GM20431 (cell line): ENCODE measurements at regions not wholly inside any gene's neighbourhood (a gene's known extent, or its start where the extent isn't known, plus 50 kb on each side); places are given as distances from the start of the nearest gene placed in this dataset.
"Not testable (repeated sequence)": the region's sequence is repeated elsewhere in the genome, so short reads cannot be mapped to it uniquely, and the experiment has no call there.

Experiments
- in situ Hi-C: fragments of 300-500 bp; cut with MseI, MboI; formaldehyde crosslinking; loops from one replicate; pipeline ENCODE4 v1.15.0; 2020; ENCODE audit warnings: low sequenced_read_pairs; ENCODE audit not compliant: unreplicated experiment

- in situ Hi-C loops, result no loop called here
Observed at GRCh38 chr1:194055536-194055935, 869.1 kb upstream of the B3GALT2 start.

DNA sequence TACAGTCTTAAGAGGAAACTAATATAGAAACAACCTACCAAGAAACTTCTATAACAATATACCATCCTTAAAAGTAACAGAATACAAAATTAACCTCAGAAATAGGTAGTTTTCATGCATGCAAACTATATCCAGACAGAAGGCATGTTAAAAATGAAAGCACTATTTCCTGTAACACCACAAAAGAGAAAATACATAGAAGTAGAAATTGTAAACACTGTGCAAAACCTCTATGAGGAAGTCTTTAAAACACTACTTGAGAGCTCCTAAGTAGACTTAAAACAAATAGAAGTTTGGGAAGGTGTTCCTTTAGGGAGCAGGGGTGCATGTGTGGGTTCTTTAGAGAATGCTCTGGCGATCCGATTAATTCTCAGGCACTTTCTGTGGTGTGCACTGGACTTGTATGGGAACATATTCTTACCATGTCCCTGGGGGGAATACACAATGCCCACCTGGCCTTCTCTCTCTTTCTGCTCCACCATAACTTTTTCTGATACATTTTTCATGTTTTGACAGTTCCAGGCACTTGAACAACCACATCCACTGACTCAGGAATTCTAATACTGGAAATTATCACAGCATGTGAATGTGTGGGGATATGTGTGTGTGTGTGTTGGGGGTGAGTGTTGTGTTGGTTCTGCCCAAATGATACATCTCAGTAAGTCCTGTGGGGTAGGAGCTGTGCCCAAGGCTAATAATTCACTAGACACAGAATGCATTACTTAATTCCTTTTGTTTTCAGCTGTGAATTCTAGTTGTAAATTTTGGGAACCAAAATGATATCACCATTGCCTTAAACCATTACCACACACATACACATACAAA is 866.3 kb upstream of the B3GALT2 start:
- in situ Hi-C loops, result no loop called here

DNA sequence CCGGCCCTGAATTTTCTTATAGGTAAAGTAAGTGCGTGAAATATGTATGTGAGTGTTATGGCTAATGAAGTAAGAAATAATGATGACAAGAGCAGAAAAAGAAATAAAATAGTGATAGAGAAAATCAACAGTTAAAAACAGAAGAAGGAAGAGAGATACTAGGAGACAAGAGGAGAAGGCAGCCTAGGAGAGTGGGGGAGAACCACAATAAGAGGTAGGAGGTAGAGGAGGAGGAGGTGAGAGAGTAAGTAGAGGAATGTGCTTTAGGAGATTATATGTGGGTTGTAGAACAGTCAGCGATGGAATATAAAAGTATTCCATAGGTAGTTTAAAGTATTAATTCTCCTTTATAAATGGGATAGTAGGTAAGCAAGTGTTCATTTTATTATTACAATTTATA is 861.5 kb upstream of the B3GALT2 start:
- in situ Hi-C loops, result no loop called here

DNA sequence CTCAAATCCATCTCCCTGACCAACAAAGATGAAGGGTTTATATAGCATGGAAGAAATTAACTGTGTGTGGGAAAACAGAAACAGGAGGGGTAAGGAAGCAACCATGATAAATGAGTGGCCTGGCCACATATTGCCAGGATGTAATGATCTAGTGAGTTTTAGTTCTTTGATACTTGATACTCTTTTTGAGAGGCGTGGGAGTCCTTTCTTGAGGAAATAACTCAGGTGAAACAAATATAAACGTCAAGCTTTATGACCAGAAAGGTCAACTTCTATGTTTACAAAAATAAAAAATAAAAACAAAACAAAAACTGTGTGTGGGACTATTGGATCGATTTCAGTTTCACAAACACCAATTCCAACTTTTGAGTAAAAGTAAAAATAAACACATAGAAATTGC is 860.8 kb upstream of the B3GALT2 start:
- in situ Hi-C loops, result no loop called here

- in situ Hi-C loops, result no loop called here
Observed at GRCh38 chr1:194045416-194045815, 859.0 kb upstream of the B3GALT2 start.

GRCh38 chr1:194044892-194045291 is 858.5 kb upstream of the B3GALT2 start:
- in situ Hi-C loops, result no loop called here

- in situ Hi-C loops, result no loop called here
Observed at GRCh38 chr1:194043984-194044755, 857.8 kb upstream of the B3GALT2 start.

GRCh38 chr1:194042736-194043135 is 856.3 kb upstream of the B3GALT2 start:
- in situ Hi-C loops, result no loop called here

DNA sequence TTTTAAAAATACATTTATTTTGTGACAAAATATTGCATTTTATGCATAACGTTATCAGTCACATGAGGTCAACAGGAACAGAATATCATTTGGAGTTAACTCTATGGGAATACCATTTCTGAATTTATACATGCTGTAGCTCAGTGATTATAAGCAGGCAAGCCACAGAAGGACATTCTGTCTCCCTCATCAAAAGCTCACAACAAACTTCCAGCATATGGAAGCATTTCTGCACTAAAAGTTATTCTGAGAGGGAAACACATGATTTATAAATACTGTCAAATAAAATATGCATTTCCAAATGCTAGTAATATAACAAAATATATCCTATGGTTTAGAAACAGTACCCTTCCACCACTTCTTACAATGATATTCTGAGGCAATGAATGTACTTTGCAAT is 854.1 kb upstream of the B3GALT2 start:
- in situ Hi-C loops, result no loop called here

DNA sequence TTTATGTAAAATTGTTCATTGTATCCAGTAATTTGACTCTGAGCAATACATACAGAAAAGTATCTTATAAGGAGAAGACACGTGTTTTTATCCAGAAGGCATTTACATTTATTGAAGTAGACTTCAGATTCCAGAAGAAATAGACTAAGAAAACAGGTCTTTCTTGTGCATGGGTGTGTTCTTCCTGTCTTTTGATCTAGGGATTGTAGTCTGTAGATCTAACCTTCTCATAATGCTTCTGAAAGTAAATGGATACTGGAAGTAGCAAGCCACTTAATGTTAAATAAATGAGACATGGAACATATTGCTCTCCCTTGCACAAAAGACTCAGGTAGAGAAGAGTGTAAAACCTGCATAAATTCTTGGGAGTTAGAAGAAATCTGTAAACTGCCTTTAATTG is 853.2 kb upstream of the B3GALT2 start:
- in situ Hi-C loops, result no loop called here

- in situ Hi-C loops, result no loop called here
Observed at GRCh38 chr1:194033646-194034045, 847.2 kb upstream of the B3GALT2 start.

GRCh38 chr1:194028002-194028401 is 841.6 kb upstream of the B3GALT2 start:
- in situ Hi-C loops, result no loop called here

DNA sequence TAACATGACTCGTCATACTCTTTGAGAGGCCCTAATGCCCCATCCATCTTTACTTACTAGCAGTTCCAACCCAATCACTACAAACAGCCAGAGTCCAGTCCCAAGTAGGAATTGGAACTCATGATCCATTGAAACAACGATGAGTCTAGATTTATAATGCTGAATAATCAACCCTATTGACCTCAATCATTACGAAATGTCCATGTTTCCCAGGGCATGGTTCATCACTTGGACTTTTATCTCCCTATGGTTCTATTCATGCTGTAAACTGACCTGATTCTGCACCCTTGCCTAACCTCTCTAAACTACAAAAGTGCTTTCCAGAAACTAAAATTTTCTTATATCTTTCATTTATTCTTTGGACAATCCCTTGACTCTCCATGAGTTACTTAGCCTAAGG is 840.0 kb upstream of the B3GALT2 start:
- in situ Hi-C loops, result no loop called here

GRCh38 chr1:194024659-194025058 is 838.2 kb upstream of the B3GALT2 start:
- in situ Hi-C loops, result no loop called here

DNA sequence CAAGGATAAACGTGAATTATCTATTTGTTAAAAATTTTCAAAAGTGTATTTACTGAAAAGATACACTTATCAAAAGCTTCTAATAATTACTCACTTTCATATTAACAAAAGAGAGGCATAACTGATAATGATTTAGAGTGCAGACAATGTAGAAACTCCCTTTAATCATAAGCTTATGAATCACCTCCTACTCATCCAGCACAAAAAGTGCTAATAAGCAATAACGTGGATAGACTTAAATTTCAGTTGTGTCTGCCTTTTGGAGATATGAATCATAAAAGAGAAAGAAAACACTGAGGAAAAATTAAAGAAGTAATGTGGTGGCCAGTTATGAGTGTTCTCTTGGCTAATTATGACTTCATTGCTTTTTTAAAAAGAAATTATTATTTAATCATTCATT is 827.6 kb upstream of the B3GALT2 start:
- in situ Hi-C loops, result no loop called here

DNA sequence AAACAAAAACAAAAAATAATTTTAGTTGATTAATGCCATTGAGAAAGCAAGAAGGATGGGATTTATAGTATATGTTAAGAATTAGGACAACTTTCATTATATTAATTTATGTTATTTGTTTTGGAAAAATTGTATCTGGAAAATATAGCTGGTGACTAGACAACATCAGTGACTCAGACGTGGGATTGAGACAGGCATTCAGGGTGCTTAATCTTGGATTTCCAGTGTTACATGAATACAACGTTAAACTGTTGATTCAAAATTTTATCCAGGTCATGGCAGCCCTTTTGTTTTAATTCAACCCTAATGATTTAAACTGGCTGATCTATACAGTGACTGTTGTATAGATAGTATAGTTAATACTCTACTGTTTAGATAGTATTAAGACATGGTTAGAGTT is 827.1 kb upstream of the B3GALT2 start:
- in situ Hi-C loops, result no loop called here

- in situ Hi-C loops, result no loop called here
Observed at GRCh38 chr1:194004146-194004545, 817.7 kb upstream of the B3GALT2 start.

- in situ Hi-C loops, result not testable (repeated sequence)
Observed at GRCh38 chr1:194001726-194002350, 815.4 kb upstream of the B3GALT2 start.

GRCh38 chr1:193988885-193989284 is 802.5 kb upstream of the B3GALT2 start:
- in situ Hi-C loops, result no loop called here

GRCh38 chr1:193979219-193979618 is 792.8 kb upstream of the B3GALT2 start:
- in situ Hi-C loops, result no loop called here

- in situ Hi-C loops, result no loop called here
Observed at GRCh38 chr1:193974286-193974798, 787.9 kb upstream of the B3GALT2 start.
